Left lung (tissue), 4 donors: ENCODE measurements at regions not wholly inside any gene's neighbourhood (a gene's known extent, or its start where the extent isn't known, plus 50 kb on each side); places are given as distances from the start of the nearest gene placed in this dataset.

ENCODE experiments used
- ATAC-seq: fragments of 200-7000 bp; cut with Tn5 transposase; one replicate; pipeline ENCODE4 v1.9.1; 2020; ENCODE audit warnings: moderate library complexity
- DNase-seq, 4 donors: peaks; one replicate each; pipeline ENCODE4 v3.0.0-alpha.2; 2013 to 2020
- H3K27ac ChIP-seq, 2 donors: fragments of 200-600 bp; sonication (generic) in 1 of 2; one replicate each; pipeline versions ENCODE4 v1.5.0 to v1.8.0; 2020 to 2021
- H3K27me3 ChIP-seq, 2 donors: fragments of 200-600 bp; sonication (generic) in 1 of 2; one replicate each; pipeline versions ENCODE4 v1.5.0 to v1.8.0; 2020 to 2021
- H3K36me3 ChIP-seq, 2 donors: fragments of 200-600 bp; sonication (generic) in 1 of 2; one replicate each; pipeline versions ENCODE4 v1.5.0 to v1.8.0; 2020 to 2021
- H3K4me1 ChIP-seq, 2 donors: fragments of 200-600 bp; one replicate each; pipeline ENCODE4 v1.8.0; 2021
- H3K4me3 ChIP-seq, 2 donors: fragments of 200-600 bp; sonication (generic) in 1 of 2; one replicate each; pipeline versions ENCODE4 v1.5.0 to v1.8.0; 2020 to 2021; ENCODE audit warnings: mild to moderate bottlenecking in 1 of 2
- H3K9me3 ChIP-seq, 2 donors: fragments of 200-600 bp; sonication (generic) in 1 of 2; one replicate each; pipeline versions ENCODE4 v1.5.0 to v1.8.0; 2020 to 2021
- intact Hi-C, 2 donors: fragments of 100-400 bp; cut with DNase I; formaldehyde crosslinking; loops; one replicate each; pipeline versions ENCODE4 v1.11.2 to v1.14.2; 2022
- TF ChIP-seq, protein P1 (sequence below), 2 donors: fragments of 200-600 bp; sonication (generic) in 1 of 2; IDR thresholded peaks; one replicate each; pipeline versions ENCODE4 v1.5.0 to v1.8.0; 2021; ENCODE audit warnings: antibody characterized with exemption in 2 of 2
- donor health status: DM: no; HTN: yes; CAD: no.
- donor health status: DM: no; HTN: no; CAD: no.

DNA sequence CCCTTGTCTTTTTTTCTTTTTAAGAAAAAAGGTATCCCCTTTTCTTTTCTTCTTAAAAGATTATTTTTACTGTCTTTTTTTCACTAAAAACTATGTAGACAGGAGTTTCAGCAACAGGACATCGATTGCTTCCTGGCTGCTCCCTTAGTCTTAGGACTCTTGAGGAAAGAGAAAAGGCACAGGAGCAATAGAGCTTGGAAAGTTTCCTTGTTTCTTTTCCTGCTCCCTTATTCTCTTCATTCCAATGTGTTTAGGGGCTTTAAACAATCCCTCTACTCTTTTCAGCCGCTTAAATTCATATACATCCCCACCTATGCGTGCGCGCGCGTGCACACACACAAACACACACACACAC, 182.2 kb upstream of the FOXN2 start:
- Histone ChIP-seq H3K4me1 (no peaks in the 10 kb centered on the region), H3K27ac (no peak overlapping the region), H3K9me3 (no peaks in the 10 kb centered on the region), H3K4me3 (no peak overlapping the region), H3K36me3 (no peaks in the 10 kb centered on the region), H3K27me3 (no peaks in the 10 kb centered on the region)
- ATAC-seq = peak; percentile 44
- TF ChIP-seq, protein P1, sequence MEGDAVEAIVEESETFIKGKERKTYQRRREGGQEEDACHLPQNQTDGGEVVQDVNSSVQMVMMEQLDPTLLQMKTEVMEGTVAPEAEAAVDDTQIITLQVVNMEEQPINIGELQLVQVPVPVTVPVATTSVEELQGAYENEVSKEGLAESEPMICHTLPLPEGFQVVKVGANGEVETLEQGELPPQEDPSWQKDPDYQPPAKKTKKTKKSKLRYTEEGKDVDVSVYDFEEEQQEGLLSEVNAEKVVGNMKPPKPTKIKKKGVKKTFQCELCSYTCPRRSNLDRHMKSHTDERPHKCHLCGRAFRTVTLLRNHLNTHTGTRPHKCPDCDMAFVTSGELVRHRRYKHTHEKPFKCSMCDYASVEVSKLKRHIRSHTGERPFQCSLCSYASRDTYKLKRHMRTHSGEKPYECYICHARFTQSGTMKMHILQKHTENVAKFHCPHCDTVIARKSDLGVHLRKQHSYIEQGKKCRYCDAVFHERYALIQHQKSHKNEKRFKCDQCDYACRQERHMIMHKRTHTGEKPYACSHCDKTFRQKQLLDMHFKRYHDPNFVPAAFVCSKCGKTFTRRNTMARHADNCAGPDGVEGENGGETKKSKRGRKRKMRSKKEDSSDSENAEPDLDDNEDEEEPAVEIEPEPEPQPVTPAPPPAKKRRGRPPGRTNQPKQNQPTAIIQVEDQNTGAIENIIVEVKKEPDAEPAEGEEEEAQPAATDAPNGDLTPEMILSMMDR (IDR thresholded peaks at IDR 0.05) = no peak
- intact Hi-C loops = no loop called here
- DNase-seq = no peak

GRCh38 chr2:48134704-48135103, 179.8 kb upstream of the FOXN2 start:
- H3K4me3 ChIP-seq = no peak overlapping the region
- TF ChIP-seq, protein P1 (IDR thresholded peaks at IDR 0.05) = no peak
- no peaks in the 10 kb centered on the region for H3K9me3 ChIP-seq
- intact Hi-C loops = no loop called here
- H3K36me3 ChIP-seq = no peaks in the 10 kb centered on the region
- H3K27ac ChIP-seq = no peak overlapping the region
- no peaks in the 10 kb centered on the region for H3K27me3 ChIP-seq
- DNase-seq (no peak), ATAC-seq (no peak)
- no peaks in the 10 kb centered on the region for H3K4me1 ChIP-seq

DNA sequence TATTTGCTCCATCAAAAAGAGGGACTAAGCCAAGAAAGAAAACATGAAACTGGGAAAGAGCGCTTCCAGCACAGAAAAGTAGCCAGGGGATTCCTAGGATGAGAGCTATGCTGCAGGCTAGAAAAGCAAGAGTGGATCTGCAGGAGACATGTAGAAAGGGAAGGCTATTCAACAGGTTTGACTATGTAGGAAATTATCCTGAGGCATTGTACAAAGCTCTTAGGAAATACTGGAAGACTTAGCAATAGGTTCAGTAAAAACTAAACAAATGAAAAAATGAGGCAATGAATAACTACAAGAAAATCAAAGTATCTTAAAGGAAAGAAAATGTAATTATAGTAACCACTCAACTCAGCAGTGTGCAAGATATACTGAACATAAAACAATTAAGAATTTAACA, 178.7 kb upstream of the FOXN2 start:
- Histone ChIP-seq H3K4me1 (no peaks in the 10 kb centered on the region), H3K4me3 (no peak overlapping the region), H3K9me3 (no peaks in the 10 kb centered on the region), H3K36me3 (no peaks in the 10 kb centered on the region), H3K27me3 (no peaks in the 10 kb centered on the region), H3K27ac (no peak overlapping the region)
- no peak for ATAC-seq
- TF ChIP-seq, protein P1 (IDR thresholded peaks at IDR 0.05) = no peak
- intact Hi-C loops = no loop called here
- DNase-seq = no peak

GRCh38 chr2:48137829-48138228, 176.7 kb upstream of the FOXN2 start:
- DNase-seq (no peak), ATAC-seq (no peak)
- no peaks in the 10 kb centered on the region for H3K9me3 ChIP-seq
- no peak overlapping the region for H3K4me3 ChIP-seq
- H3K27ac ChIP-seq = no peak overlapping the region
- no peaks in the 10 kb centered on the region for H3K36me3 ChIP-seq
- no peaks in the 10 kb centered on the region for H3K4me1 ChIP-seq
- intact Hi-C loops = no loop called here
- TF ChIP-seq, protein P1 (IDR thresholded peaks at IDR 0.05) = no peak
- H3K27me3 ChIP-seq = no peaks in the 10 kb centered on the region

DNA sequence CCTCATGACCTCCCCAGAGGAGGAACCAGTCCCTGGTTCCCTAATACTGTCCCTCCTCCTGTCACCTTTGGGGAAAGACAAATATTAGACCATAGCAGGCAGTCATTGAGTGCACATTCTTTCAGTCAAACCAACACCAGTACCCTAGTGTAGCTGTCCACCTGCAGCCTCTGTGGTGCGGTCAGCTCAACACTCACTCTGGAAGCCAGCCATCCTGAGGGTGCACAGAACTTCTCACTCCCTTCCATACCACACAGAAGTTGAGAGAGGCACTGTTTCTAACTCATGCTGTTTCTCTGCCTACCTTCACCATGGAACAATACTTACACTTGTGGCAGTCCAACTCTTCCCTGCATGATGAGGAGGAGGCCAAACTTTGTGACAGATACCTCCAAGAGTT, 175.6 kb upstream of the FOXN2 start:
- intact Hi-C loops = no loop called here
- H3K4me3 ChIP-seq = no peak overlapping the region
- H3K9me3 ChIP-seq = no peaks in the 10 kb centered on the region
- no peaks in the 10 kb centered on the region for H3K27me3 ChIP-seq
- no peak overlapping the region for H3K27ac ChIP-seq
- H3K36me3 ChIP-seq = no peaks in the 10 kb centered on the region
- TF ChIP-seq, protein P1 (IDR thresholded peaks at IDR 0.05) = no peak
- no peak for ATAC-seq
- no peak for DNase-seq
- no peaks in the 10 kb centered on the region for H3K4me1 ChIP-seq
